GM19328 (cell line): ENCODE measurements at regions not wholly inside any gene's neighbourhood (a gene's known extent, or its start where the extent isn't known, plus 50 kb on each side); places are given as distances from the start of the nearest gene placed in this dataset.

Experiments used
- ATAC-seq: cut with Tn5 transposase; IDR thresholded peaks from one replicate; pipeline ENCODE4 v1.9.1; 2021; ENCODE audit warnings: mild to moderate bottlenecking, moderate library complexity; ENCODE audit not compliant: unreplicated experiment

- ATAC-seq: no peak
These were observed 960.3 kb downstream of the VRK1 start for GRCh38 chr14:97757491-97757890.

- ATAC-seq: no peak
These were observed 962.9 kb downstream of the VRK1 start for GRCh38 chr14:97760050-97760449.

GRCh38 chr14:97762386-97762785 is 965.2 kb downstream of the VRK1 start:
- ATAC-seq: no peak

DNA sequence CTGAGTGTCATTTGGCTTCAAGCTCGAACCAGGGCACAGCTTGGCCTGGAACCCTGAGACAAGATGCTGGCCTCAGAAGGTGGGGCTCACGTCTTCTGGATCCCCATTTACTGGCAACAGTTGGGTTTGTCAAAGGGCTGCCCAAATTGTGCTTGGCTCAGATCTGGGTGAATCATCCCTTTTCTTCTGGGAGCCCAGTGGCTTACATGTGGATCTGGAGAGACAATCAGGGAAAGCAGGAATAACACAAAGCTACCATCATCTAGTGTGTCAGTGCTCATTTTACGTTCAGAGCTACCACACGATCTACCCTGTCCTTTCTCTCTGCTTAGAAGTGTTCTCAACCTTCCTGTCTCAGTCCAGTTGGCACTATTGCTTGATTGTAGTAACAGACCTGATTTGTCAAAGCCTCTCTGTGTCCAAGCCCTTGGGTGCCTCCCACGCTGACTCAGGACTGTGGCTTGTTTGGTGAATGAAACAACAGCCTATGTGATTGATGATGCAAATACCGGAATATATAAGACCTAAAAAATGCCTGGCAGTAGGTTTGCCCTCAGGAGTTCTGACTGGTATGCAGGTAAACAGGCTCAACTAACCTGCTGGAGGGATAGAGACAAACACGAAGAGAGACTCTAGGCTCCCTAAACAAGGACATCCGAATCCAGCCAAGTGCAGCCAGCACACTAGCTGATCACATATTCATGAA is 974.3 kb downstream of the VRK1 start:
- no peak for ATAC-seq

GRCh38 chr14:97773598-97773997 is 976.4 kb downstream of the VRK1 start:
- ATAC-seq: no peak

DNA sequence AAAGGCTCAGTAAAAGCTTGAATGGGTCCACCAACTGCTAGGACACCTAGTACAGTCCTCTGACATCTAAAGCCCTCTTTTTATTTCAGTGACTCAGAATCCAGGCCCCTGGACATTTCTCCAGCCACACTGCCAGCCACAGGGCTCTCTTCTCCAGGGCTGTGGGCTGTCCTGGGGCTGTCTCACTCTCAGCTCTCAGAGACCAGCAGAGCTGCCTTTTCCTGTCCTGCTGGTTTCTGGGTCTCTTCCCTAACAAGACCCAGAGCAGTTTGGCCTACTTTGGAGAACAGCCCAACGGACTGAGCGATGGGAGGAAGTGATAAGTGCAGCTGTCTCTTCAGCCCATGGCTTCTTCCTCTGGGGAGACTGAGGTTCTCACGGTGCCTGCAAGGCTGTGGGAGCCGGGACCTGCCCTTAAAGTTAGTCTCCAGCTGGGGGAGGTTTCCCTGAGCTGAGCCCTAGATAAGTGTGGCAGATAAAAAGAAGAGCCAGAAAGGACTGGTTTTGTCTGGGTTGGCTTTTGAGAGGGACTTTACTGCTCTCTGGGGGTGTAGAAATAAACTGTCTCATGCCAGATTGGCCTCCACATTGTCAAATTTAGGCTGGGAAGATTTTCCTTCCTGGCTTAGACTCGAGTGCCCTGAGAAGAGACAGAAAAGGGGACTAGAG is 979.8 kb downstream of the VRK1 start:
- no peak for ATAC-seq

GRCh38 chr14:97777622-97778355 is 980.6 kb downstream of the VRK1 start:
- no peak for ATAC-seq

DNA sequence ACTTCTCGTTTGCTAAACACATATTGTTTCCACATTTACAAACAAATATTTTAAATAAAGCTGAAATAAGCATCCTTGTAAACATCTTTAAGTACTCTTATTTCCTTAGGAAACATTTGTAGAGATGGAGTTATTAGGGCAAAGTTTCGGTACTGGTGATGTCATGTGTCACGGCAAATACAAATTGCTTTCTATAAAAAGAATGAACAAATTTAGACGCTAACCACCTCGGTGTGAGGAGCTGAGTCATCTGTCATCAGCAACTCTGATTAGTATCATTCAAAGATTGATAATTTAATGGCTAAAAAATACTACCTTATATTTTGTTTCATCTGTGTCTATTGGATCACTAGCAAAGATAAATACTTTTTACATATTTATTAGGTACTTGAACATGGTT is 982.0 kb downstream of the VRK1 start:
- ATAC-seq: no peak

DNA sequence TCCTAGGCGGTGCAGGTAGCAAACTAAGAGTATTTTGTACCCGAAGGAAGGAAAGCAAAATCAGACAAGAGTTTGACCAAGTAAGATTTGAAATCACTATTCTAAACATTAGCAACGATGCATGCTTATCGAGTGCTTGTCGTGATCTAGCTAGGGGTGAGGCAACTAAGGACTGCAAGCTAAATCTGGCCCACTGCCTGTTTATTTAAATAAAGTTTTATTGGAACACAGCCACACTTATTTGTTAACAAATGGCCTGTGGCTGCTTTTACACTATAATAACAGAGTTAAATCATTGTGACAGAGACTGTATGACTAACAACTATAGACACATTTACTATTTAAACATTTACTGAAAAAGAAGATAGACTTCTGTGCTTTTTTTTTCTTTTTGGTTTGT is 983.6 kb downstream of the VRK1 start:
- ATAC-seq: no peak

- no peak for ATAC-seq
These were observed 984.8 kb downstream of the VRK1 start for GRCh38 chr14:97781961-97782360.

DNA sequence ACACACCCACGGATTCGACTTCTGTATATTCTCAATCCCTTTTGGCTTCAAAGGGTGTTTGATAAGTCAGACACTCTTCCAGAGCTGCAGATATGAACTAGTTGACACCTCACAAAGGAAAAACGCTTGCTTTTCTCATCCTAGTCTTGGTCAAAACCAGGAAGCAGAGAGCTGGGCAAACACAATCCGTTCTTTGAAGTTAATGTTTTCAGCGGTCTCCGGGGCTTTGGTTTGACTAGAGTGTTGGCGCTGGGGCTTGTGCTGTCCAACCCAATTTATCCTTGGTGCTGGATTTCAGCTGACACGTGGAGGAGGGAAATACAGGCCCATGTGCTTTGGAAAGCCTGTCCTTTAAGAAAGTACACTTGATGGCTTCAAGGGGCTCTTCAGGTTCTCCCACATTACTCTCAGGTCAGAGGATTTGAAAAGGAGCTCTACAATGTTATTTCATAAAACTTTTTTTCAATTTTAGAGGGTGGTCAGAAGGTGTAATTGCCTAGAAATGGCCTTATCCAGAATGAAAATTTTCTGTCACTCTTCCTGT is 985.8 kb downstream of the VRK1 start:
- no peak for ATAC-seq

GRCh38 chr14:97785495-97785894 is 988.3 kb downstream of the VRK1 start:
- no peak for ATAC-seq

GRCh38 chr14:97788364-97788763 is 991.2 kb downstream of the VRK1 start:
- no peak for ATAC-seq

DNA sequence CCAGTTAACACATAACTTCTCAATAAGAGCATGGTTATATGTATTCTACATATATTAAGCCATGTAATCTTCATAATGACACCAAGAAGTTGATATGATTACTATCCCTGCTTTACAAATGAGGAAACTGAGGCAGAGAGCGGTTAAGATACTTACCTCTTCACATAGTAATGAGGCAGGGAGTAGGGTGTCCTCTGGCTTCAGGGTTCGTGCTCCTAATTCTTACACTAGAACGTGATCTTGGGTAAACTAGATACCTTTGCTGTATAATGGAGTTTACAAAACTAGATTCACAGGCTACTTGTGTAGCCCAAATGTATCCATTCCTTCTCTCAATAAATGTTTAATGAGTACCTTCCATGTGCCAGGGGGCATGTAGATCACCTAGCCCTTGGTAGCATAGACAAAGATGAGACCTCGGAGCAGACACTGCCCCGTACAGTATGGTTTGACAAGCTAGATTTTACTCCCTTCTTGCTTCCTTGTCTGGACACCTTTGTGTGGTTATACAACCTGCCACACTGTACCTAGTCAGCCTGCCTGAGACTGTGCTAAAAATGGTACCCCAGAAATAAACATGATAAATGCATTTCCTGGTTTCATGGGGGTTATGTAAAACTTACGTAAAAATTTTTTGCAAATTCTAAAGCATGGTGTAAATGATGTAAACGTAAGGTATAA is 991.8 kb downstream of the VRK1 start:
- ATAC-seq: no peak

DNA sequence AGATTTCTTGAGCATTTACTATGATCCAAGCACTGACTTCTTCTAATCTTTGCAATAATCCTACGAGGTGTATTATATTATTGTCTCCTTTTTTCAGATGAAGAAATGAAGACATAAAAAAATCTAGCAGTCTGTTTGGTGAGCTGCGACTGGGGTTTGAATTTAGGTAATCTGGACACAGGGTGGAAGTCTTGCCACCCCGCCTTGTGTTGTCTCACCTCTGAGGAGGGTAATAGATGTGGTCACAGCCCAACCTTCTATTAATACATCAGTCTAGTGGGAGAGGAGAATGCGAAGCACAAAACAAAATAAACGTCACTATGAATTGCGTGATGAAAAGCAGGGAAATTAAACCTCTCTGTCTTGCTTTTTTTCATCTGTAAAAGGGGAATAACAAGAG is 993.9 kb downstream of the VRK1 start:
- no peak for ATAC-seq

DNA sequence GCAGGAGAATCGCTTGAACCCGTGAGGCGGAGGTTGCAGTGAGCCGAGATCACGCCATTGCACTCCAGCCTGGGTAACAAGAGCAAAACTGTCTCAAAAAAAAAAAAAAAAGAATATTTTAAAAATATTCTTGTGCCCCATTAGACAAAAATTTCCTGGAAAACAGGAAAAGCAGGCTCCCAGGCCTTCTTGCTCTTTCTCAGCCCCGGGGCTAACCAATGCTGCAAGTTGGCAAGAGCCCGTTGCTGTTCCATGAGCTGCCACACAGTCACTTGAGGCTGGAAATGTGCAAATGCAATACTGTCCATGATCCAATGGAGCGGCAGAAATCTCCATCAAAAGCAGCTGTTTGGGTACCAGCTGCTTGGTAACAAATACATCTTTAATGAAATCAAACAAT is 994.7 kb downstream of the VRK1 start:
- ATAC-seq: no peak

- no peak for ATAC-seq
These were observed 999.3 kb downstream of the VRK1 start for GRCh38 chr14:97796511-97796910.

GRCh38 chr14:97798176-97798575 is 1001.0 kb downstream of the VRK1 start:
- ATAC-seq: no peak

GRCh38 chr14:97802430-97803373 is 1005.5 kb downstream of the VRK1 start:
- ATAC-seq: no peak

DNA sequence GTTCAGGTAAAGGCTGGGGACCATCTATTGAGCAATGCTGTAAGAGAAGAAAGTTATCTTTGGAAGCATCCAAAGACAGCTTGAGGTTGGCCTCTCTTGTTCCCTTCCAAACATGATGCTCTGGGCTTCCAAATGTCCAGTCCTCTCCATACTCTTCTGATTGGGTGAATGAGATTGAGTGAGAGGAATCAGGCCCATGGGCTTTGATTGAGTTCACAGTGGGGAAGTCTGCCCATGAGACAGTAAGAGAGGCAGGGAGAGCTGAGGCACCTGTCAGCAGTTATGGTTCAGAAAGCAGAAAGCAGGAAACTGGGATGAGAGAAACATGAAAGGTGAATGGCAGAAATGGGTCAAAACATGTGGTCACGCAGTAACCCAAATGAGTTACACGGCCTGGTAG is 1006.9 kb downstream of the VRK1 start:
- no peak for ATAC-seq
